ENCODE measurements at regions not wholly inside any gene's neighbourhood (a gene's known extent, or its start where the extent isn't known, plus 50 kb on each side); places are given as distances from the start of the nearest gene placed in this dataset.

DNA sequence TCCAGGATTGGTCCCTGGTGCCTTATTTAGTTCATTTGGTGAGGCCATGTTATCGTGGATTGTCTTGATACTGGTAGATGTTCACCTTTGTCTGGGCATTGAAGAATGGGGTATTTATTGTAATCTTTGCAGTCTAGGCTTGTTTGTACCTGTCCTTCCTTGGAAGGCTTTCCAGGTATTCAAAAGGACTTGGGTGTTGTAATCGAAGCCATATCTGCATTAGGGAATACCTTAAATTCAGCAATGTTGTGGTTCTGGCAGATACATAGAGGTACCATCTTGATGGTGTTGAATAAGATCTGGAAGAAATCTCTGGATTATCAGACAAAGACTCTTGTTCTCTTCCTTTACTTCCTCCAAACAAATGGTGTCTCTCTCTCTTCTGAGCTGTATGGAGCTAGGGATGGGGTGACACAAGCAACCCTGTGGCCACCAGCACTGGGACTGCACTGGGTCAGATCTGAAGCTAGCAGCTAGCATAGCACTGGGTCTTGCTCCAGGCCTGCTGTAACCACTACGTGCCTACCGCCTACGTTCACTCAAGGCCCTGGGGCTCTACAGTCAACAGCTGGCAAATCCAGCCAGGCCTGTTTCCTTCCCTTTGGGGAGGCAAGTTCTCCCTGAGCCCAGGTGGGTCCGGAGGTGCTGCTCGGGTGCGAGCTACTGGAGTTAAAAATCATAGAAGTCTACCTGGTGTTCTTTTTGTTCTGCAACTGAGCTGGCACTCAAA lies 261.1 kb upstream of the CITED2 start:
- Histone ChIP-seq H3K4me1 (no peaks in the 10 kb centered on the region), H3K27ac (no peak overlapping the region), H3K9me3 (no peaks in the 10 kb centered on the region), H3K27me3 (no peaks in the 10 kb centered on the region), H3K4me3 (no peak overlapping the region), H3K36me3 (no peaks in the 10 kb centered on the region)
- DNase-seq: no peak
- TF ChIP-seq POLR2A (IDR thresholded peaks at IDR 0.05) (no peak), CTCF (IDR thresholded peaks at IDR 0.05) (no peak)

- Histone ChIP-seq H3K36me3 (no peaks in the 10 kb centered on the region), H3K9me3 (no peaks in the 10 kb centered on the region), H3K4me1 (no peaks in the 10 kb centered on the region), H3K27ac (no peak overlapping the region), H3K4me3 (no peak overlapping the region), H3K27me3 (no peaks in the 10 kb centered on the region)
- no peak for DNase-seq
- no peak for TF ChIP-seq POLR2A (IDR thresholded peaks at IDR 0.05)
- TF ChIP-seq CTCF (IDR thresholded peaks at IDR 0.05): no peak
Measured at GRCh38 chr6:139632840-139633239, 258.4 kb upstream of the CITED2 start.

DNA sequence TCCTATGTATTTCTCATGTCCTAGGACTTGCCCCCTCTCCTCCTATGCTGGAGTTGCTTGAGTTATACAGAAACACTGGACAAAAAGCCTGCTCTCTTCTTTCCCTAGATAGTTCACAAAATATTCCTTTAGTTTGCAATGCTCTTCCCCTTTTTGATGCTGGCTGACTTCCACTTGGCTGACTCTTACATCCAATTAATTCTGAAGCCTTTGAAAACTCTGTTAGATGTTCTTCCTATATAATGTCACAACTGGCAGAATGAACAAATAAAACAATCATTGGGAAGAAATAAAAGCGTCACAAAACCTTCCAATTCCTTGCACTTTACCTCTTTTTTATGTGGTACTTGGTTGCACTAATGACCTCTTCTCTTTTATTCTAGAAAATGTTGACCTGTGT lies 253.8 kb upstream of the CITED2 start:
- Histone ChIP-seq H3K27ac (no peak overlapping the region), H3K36me3 (no peaks in the 10 kb centered on the region), H3K9me3 (no peaks in the 10 kb centered on the region), H3K4me3 (no peak overlapping the region), H3K27me3 (no peaks in the 10 kb centered on the region), H3K4me1 (no peaks in the 10 kb centered on the region)
- DNase-seq: no peak
- TF ChIP-seq CTCF (IDR thresholded peaks at IDR 0.05) (no peak), POLR2A (IDR thresholded peaks at IDR 0.05) (no peak)

DNA sequence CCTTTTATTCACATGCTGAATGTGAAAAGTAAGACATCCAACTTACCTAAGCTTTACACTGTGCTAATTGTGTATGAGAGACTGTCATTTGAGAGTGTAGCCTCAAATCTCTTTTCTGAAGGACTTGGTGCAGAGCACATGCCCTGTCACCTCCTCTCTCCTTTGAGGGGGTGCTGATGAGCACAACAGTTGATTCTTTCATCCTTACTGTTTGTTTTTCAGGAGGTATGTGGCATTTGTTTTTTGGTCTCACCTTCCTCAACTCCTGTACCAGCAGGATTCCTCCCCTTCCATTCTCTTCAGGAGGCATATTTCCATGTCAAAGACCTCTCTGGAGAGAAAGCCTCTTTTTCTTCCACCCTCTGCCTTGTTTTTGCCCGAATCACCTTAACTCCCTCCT lies 252.6 kb upstream of the CITED2 start:
- no peaks in the 10 kb centered on the region for H3K9me3 ChIP-seq
- no peaks in the 10 kb centered on the region for H3K4me1 ChIP-seq
- no peak for TF ChIP-seq CTCF (IDR thresholded peaks at IDR 0.05)
- TF ChIP-seq POLR2A (IDR thresholded peaks at IDR 0.05): no peak
- no peak overlapping the region for H3K4me3 ChIP-seq
- no peak for DNase-seq
- no peak overlapping the region for H3K27ac ChIP-seq
- no peaks in the 10 kb centered on the region for H3K36me3 ChIP-seq
- no peaks in the 10 kb centered on the region for H3K27me3 ChIP-seq

GRCh38 chr6:139625998-139626975 lies 251.8 kb upstream of the CITED2 start:
- Histone ChIP-seq H3K36me3 (no peaks in the 10 kb centered on the region), H3K27me3 (no peaks in the 10 kb centered on the region), H3K4me3 (no peak overlapping the region), H3K4me1 (no peaks in the 10 kb centered on the region), H3K9me3 (no peaks in the 10 kb centered on the region), H3K27ac (no peak overlapping the region)
- TF ChIP-seq POLR2A (IDR thresholded peaks at IDR 0.05): no peak
- TF ChIP-seq CTCF (IDR thresholded peaks at IDR 0.05): no peak
- no peak for DNase-seq

All from Peyer's patch (tissue), 4 donors.